HG02970 (cell line): ENCODE measurements at regions not wholly inside any gene's neighbourhood (a gene's known extent, or its start where the extent isn't known, plus 50 kb on each side); places are given as distances from the start of the nearest gene placed in this dataset.

Experiments
- ATAC-seq: cut with Tn5 transposase; IDR thresholded peaks from one replicate; pipeline ENCODE4 v1.9.1; 2021; ENCODE audit warnings: mild to moderate bottlenecking, moderate library complexity, moderate number of reproducible peaks; ENCODE audit not compliant: unreplicated experiment, low FRiP score

DNA sequence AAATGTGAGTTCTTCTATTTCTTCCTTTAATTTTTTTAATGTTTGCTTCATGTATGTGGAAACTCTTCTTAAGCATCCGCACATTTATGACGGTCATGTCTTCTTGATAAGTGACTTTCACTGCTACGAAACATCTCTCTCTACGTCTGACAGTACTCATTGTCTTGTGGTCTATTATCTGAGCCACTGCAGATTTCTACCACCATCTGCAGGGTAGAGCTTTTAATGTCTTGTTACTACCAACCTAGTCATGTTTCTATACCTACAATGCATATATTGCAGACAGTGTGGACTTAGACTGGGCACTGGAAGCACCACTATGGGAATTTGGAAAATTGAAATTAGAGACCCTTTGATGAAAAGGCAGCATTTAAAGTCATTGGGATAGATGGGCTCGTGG is 75.4 kb upstream of the ARHGEF7 start:
- ATAC-seq: no peak

DNA sequence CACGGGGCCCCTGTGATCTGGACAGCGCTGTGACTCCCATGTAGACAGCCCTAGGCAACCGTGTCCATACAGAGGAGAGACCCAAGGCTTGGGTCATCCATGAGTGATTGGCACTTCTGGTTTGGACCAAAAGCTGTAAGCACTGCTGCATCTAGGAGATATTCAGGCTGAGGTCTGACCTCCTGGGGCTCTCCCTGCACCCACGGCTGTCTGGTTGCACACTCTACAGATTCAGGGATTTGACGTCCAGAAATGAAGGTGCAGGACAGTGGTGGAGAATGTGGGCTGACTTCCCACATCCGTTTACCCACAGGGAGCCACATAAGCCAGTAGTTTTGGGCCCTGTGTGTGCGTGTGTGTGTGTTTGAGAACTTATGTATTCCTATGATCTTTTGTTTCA is 76.2 kb upstream of the ARHGEF7 start:
- no peak for ATAC-seq

DNA sequence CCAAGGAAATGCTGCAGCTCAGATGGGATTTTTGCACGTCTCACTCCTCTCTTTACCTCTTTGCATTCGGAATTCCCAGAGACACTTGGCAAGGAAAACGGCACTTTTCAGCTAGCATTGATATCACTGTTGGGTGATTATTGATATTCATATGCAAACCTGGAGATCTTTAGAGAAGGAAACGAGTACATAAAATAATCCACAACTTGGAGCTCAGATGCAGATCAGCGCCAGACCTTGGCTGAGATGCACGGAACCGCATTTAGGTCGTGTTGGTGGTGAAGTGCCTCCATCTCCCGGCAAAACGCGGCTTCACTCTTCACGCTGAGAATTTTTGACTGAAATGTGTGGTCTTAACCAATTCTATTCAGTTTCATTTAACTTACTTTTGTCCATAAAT is 77.2 kb upstream of the ARHGEF7 start:
- no peak for ATAC-seq

DNA sequence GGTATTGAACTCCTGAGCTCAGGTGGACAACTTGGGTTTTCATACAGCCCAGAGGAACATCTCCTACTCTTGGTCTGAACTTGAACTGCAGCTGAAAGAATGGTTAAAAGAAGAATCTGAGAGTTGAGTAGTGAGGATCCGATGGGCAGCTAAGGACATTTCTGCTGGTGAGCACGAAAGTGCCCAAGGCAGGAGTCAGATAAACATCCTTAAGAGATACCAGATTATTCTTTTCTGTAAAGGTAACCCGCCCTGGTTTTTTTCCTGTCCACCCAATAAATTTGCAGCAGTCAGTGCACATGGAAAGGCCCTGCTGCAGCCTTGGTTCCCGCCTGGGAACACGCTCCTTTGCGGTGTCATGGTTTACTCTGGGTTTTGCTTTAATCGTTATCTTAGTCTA is 78.4 kb upstream of the ARHGEF7 start:
- ATAC-seq: no peak

DNA sequence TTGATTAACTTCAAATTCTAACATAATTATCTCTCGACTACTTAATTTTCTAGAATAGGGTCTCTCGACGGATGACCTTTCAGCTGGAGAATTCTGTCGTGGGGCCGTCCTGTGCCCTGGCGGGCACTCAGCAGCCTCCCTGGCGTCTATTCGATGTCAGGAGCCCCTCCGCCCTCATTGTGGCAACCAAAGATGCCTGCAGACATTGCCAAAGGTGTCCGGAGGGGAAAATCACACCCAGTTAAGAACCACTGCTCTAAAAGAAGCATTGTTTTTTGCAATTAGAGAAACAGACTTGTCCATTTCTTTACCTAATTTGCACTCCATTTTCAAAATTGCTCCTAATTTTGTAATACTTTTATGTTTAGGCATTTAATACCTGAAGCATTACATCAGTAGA is 79.2 kb upstream of the ARHGEF7 start:
- ATAC-seq: no peak

DNA sequence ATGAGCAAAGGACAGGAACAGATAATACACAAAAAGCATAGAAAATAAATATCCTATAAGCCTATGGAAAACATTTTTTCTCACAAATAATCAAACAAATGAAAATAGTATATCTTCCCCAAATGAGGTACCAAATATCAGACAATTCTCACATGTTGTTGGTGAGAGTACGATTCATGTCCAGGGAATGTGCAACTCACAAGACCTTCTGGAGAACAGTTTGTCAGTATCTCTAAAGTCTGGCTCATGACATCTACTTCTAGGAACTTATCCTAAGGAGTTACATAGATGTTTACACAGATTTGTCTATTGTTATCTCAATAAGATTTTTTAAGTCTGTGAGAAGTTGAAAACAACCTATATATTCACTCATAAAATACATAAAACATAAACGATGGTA is 80.3 kb upstream of the ARHGEF7 start:
- ATAC-seq: no peak

DNA sequence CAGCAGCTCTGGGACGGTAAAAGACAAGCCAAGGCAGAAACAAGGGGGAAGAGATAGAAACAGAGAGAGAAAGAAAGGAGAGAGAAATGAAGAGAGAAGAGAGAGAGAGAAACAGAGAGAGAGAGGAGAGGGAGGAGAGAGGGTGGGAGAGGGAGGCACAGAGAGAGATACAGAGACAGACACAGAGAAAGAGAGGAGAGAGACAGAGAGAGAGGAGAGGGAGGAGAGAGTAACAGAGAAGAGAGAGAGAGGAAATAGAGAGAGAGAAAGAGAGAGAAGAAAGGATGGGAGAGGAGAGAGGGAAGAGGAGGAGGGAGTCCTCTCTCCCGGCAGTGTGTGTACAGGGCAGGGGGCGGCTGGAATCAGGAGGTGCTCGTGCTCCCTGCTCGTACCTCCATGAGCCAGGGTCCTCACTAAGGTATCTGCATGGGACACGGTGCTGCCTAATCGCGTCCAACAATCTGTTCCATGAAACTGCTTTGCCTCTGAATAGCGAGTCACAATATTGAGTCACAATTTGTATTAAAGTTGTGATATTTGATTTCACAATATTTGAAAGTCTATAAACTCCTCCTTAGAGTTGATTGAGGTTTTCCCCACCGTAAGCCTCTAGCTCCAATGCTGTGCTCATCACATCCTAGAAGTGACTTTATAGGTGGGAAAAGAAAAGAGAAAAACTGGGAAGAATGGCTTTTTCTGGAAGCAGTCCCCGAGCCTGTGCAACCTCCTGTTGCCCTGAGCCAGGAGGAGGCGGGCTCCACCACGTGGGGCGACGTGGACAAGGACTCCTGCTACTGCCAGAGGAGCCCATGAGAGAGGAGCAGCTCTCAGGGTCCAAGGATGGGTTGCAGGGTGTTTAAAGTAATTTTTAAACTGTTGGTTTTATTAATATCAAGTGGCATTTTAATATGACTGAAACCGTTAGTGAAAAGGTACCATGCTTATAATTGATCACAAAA is 81.7 kb upstream of the ARHGEF7 start:
- no peak for ATAC-seq

DNA sequence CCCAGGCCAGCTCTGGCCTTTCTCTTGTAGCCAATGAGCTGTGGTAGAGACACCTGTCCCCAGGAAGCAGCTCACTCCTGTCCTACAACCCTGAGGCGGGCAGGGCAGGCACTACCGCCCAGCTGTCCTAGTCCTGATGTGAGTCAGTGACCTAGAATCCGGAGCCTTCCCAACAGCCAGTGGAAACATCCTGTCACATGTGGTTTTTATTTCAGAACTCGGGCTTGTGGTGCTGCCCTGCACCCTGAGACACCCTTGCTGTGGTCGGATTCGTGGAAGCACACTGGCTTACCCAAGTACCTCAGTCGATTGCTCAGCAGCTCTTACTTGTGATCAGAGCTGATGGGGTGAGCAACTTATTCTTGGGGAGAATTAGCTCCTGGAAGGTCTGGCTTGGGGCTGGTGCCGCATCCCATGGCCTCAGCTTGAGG is 83.6 kb upstream of the ARHGEF7 start:
- no peak for ATAC-seq

DNA sequence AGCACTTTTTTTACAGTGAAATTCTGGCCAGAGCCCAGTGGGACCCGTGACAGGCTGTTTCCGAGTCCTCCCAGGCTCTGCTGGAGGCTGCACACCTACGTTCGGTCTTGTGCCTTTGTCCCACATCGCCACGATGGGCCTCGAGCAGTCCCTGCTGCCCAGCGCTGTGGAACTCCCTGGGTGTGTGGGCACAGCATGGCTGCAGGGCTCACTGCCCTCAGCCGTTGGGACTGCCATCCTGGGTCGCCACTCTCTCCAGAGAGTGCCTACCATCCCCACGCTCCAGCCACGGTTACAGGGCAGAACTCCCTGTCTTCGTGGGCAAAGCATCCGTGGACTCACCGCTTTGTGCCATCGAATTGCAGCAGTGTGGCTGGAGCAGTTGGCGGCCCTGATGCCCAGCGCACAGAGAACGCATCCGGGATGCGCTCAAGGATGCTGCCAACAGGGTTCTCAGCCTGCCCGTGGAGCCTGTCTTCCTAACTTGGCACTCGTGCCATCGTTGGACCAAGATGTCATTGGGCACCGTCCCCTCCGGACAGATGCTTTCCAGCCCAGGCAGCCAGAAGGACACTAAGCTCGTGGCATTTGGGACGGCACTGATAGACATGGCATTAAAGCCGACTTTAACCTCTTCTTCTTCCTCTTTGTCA is 85.0 kb upstream of the ARHGEF7 start:
- no peak for ATAC-seq

DNA sequence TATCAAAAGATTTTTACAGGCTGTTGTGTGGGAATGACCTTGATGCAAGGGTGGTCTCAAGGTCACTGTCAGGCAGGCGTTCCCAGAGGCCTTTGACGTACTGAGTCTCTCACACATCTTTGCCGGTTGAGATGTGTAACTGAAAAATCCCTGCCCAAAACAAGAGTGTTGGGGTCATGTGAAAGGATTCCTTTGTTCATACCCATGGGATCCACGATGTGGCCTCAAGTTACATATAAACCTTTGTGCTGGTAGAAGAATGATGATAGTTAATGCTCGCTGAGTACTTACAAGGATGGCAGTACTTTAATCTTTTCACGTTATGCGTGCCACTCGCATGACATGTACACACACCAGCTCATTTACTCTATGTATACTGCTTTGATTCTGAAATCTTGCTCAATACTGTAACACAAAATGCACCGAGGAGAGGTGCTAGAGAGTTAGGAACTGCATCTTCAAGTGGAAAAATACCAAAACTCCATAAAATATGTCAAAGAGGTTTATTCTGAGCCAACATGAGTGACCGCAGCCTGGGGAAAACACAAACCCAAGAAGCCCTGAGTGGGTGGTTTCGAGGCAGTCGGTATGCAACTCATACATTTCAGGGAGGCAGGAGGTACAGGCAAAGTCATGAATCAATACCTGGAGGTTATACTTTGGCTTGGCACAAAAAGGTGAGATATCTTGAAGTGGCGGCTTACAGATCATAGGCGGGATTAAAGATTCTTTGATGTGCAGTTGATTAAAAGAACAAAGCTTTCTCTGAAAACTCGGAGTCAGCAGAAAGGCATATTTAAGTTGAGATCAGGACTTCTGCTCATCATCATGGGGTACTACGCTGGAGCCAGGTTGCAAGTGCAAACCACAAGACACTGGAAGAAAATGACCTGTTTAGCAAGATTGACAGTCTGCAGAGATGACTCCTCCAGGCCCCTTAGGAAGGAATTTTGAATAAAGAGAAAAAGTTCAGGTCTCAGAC is 87.4 kb upstream of the ARHGEF7 start:
- no peak for ATAC-seq

DNA sequence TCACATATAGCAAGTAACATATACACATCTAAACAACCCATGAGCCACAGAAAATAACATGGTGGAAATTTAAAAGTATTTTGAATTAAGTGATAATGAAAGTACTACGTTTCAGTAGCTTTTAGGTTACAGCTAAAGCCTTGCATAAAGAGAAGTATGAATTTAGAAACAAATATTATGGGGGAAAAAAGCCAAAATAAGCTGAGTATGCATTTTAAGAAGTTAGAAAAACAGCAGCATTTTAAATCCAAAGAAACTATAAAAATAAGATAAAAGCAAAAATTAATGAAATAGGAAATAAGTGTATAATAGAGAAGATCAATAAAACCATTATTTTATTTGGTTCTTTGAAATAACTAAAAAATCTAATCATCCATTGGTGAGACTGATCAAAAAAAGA is 89.8 kb upstream of the ARHGEF7 start:
- no peak for ATAC-seq

DNA sequence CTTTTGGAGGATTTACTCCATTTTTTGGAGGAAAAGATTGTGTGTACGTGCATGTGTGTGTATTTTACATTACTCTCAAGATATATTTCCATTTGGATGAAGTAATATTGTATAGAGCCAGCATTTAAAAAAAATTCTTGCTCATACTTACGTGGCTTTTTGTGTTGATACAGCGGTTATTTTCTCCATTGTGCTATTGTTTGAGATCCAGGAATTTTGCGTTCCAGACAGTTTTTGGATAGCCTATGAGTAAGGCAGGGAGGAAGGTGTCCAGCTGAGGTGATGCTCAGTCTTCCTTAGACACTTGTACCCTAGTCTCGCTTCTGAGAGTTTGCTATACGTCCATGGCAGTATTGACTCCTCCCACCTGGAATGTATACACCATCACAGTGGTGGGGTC is 92.2 kb upstream of the ARHGEF7 start:
- no peak for ATAC-seq

DNA sequence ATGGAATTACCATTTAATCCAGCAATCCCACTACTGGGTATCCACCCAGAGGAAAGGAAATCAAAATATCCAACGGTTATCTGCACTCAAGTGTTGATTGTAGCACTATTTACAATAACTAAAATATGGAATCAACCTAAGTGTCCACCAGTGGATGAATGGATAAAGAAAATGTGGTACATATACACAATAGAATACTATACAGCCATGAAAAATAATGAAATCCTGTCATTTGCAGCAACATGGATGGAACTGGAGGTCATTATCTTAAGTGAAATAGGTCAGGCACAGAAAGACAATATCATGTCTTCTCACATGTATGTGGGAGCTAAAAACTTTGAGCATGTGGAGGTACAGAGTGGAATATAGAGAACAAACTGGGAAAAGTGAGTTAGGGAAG is 92.9 kb upstream of the ARHGEF7 start:
- no peak for ATAC-seq

DNA sequence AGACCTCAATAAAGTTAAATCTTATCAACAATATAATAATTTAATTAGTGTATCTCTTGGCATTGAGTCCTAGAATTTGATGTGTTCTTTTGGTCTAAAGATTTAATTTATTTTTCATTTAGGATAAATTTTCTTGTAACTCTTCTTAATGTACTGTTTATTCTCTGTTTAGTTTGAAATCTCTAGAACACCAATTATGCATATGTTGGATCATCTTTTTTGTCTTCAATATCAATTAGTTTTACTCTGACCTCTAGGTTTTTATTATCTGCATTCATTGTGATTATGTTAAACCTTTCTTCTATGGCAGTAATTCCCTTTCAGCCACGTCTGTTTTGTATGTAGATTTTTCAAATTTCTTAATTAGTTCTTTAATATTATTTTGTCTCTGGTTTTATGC is 93.8 kb upstream of the ARHGEF7 start:
- ATAC-seq: no peak

DNA sequence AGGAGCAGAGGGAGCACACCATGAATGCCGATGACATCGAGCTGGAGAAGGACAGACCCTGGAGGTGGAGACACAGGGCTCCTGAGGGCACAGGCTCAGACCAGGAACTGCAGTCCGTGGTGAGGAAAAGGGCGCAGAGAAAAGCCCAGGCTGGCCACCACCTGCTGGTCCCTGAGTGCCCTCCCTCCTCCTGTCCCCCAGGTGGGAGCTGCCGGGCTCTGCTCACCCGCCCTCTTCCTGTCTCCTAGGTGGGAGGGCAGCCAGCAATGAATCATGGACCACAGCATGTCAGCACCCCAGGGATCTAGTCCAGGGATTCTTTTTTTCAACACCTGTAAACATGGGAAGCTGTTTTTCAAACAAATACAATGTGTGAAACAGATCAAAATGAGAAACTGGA is 94.6 kb upstream of the ARHGEF7 start:
- ATAC-seq: no peak

DNA sequence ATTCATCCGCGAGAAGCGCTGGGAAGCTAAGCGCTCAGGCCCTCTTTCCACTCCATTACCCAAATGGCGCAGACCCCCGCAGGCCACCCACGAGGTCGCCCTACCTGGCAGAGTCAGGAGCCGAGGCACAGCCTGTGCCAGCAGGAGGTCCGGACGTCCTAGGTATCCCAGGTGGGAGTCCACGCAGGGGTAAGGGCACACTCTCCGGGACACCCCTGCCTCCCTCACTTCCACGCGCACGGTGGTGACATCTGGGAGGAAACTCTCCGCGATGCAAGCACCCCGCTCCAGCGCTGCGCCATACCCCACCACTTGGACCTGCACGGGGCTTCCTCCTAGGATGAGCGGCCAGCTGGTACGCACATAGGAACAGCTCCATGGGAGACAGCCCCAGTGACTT is 95.1 kb upstream of the ARHGEF7 start:
- ATAC-seq: no peak

DNA sequence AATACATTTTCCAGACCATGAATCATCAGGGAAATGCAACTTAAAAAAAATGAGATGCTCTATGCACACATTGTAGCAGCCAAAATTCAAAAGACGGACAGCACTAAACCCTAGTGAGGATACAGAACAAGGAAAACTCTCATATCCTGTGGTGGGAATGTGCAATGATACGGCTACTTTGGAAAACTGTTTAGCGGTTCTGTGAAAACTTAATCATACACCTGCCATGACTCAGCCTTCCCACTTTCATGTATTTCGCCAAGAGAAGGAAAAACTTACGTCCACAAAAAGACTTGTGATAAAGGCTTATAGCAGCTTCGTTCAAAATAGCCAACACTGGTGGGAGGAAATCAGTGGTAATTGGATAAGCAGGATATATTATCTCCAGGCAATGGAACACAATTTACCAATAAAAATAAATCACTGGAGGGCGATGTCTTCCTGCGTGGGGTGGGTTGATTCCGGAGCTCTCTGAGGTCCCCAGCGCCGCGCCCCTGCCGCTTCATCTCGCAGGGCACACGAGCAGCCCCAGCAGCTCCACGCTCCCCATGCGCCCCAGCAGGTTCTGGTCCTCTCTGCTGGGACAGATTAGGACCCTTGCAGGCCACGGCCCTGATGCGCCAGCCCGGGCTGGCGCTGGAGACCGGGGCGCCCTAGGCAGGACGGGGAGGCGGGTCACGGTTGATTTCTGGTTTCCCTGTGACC is 97.2 kb upstream of the ARHGEF7 start:
- no peak for ATAC-seq

DNA sequence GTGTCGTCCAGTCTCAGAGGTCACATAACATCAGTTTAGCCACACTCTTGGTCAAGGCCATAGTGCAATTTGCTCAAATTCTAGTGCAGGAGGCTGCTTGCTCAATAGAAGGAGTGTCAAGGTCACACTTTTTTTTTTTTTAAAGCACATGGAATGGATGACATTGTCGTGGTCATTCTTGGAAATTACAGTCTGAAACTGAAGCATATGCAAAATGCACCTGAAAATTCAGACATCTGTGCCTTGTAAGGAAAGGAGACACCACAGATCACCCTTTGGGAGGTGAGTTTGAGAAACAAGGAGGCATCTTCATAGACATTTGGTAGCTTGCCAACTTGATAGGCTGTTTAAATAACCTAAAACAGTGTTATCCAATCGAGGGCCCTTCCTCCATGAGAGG is 98.3 kb upstream of the ANKRD10 start:
- ATAC-seq: no peak

DNA sequence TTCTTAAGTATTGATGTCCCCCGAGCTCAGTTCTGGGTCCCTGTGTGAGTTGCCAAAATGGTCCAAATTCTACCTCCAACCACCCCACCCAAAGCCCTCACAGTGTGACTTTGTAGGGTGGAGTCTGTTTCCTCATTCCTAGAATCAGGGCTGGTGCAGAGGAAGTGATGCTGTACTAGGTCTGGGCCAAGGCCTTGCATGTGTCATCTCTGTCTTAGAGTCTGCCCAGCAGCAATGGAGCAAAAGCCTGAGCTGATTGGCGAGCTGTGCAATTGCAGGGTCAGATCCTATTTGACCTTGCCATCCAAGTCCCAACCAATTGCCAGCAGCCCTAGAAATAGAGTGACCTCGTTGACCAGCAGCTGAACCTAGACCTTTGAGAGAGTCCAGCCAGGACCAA is 97.0 kb upstream of the ANKRD10 start:
- ATAC-seq: no peak

DNA sequence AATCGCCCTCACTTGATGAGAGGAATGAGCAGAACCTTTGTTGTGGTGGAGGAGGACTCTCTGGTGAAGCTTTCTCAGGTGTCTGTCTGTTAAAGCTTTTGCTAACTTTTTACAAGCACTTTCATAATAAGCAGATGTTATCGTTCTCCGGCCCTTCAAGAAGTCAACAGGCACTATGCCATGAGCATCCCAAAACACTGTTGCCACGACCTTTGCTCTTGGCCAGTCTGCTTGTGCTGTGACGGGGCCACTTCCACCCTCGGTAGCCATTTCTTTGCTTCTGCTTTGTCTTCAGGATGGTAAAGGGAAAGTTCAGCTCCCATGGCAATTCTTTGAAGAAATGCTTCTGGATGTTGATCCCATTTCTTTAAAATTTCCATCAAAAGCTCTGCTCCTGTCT is 93.5 kb upstream of the ANKRD10 start:
- no peak for ATAC-seq
